ENCODE measurements at regions not wholly inside any gene's neighbourhood (a gene's known extent, or its start where the extent isn't known, plus 50 kb on each side); places are given as distances from the start of the nearest gene placed in this dataset.

- Histone ChIP-seq H3K4me2 (ENCODE audit: low read length) (no peak overlapping the region), H4K20me1 (ENCODE audit: control insufficient read depth, insufficient read depth, low read depth, low read length) (no peaks in the 10 kb centered on the region), H3K4me3 (ENCODE audit: low read length) (no peak overlapping the region), H3K9me3 (ENCODE audit: control insufficient read depth, insufficient read depth, low read length) (no peaks in the 10 kb centered on the region; the same call in 1 of the 2 replicates), H3K9me2 (replicated peaks; ENCODE audit: control insufficient read depth, low read length) (no peaks in the 10 kb centered on the region), H3K27me3 (ENCODE audit: control insufficient read depth, low read length) (no peaks in the 10 kb centered on the region), H3K27ac (ENCODE audit: low read depth, low read length) (no peak overlapping the region), H3F3A (ENCODE audit: control insufficient read depth, insufficient read depth) (no peaks in the 10 kb centered on the region), H3K36me3 (ENCODE audit: control insufficient read depth, low read length) (no peaks in the 10 kb centered on the region), H3K4me1 (ENCODE audit: control insufficient read depth, low read length) (no peaks in the 10 kb centered on the region), H3K79me2 (ENCODE audit: control insufficient read depth, low read length) (no peaks in the 10 kb centered on the region)
- no peak for TF ChIP-seq EZH2phosphoT487 (IDR thresholded peaks at IDR 0.05; ENCODE audit: borderline replicate concordance, low read length)
These were observed 680.5 kb upstream of the ADAMTS5 start for GRCh38 chr21:27647401-27647800.

- H3F3A ChIP-seq (ENCODE audit: control insufficient read depth, insufficient read depth) = no peaks in the 10 kb centered on the region
- H3K27ac ChIP-seq (ENCODE audit: low read depth, low read length) = no peak overlapping the region
- no peaks in the 10 kb centered on the region for H3K27me3 ChIP-seq (ENCODE audit: control insufficient read depth, low read length)
- no peak for TF ChIP-seq CTCF (IDR thresholded peaks at IDR 0.05; ENCODE audit: low read depth, low read length, poor library complexity, severe bottlenecking)
- TF ChIP-seq EZH2phosphoT487 (IDR thresholded peaks at IDR 0.05; ENCODE audit: borderline replicate concordance, low read length) = no peak
- no peaks in the 10 kb centered on the region for H3K79me2 ChIP-seq (ENCODE audit: control insufficient read depth, low read length)
- H3K9me2 ChIP-seq (replicated peaks; ENCODE audit: control insufficient read depth, low read length) = no peaks in the 10 kb centered on the region
- H3K9me3 ChIP-seq (ENCODE audit: control insufficient read depth, insufficient read depth, low read length) = no peaks in the 10 kb centered on the region; the same call in 1 of the 2 replicates
- H4K20me1 ChIP-seq (ENCODE audit: control insufficient read depth, insufficient read depth, low read depth, low read length) = no peaks in the 10 kb centered on the region
- H3K4me2 ChIP-seq (ENCODE audit: low read length) = no peak overlapping the region
- H3K4me1 ChIP-seq (ENCODE audit: control insufficient read depth, low read length) = no peaks in the 10 kb centered on the region
- no peaks in the 10 kb centered on the region for H3K36me3 ChIP-seq (ENCODE audit: control insufficient read depth, low read length)
- no peak overlapping the region for H3K4me3 ChIP-seq (ENCODE audit: low read length)
These were observed 679.8 kb upstream of the ADAMTS5 start for GRCh38 chr21:27646691-27647090.

GRCh38 chr21:27646056-27646455, 679.2 kb upstream of the ADAMTS5 start:
- TF ChIP-seq CTCF (IDR thresholded peaks at IDR 0.05; ENCODE audit: low read depth, low read length, poor library complexity, severe bottlenecking) (no peak), EZH2phosphoT487 (IDR thresholded peaks at IDR 0.05; ENCODE audit: borderline replicate concordance, low read length) (no peak)
- H3K27ac ChIP-seq (ENCODE audit: low read depth, low read length) = no peak overlapping the region
- no peak overlapping the region for H3K4me2 ChIP-seq (ENCODE audit: low read length)
- no peaks in the 10 kb centered on the region for H3K4me1 ChIP-seq (ENCODE audit: control insufficient read depth, low read length)
- H4K20me1 ChIP-seq (ENCODE audit: control insufficient read depth, insufficient read depth, low read depth, low read length) = no peaks in the 10 kb centered on the region
- H3F3A ChIP-seq (ENCODE audit: control insufficient read depth, insufficient read depth) = no peaks in the 10 kb centered on the region
- no peaks in the 10 kb centered on the region for H3K27me3 ChIP-seq (ENCODE audit: control insufficient read depth, low read length)
- no peaks in the 10 kb centered on the region for H3K79me2 ChIP-seq (ENCODE audit: control insufficient read depth, low read length)
- no peaks in the 10 kb centered on the region for H3K36me3 ChIP-seq (ENCODE audit: control insufficient read depth, low read length)
- H3K4me3 ChIP-seq (ENCODE audit: low read length) = no peak overlapping the region
- no peaks in the 10 kb centered on the region; the same call in 1 of the 2 replicates for H3K9me3 ChIP-seq (ENCODE audit: control insufficient read depth, insufficient read depth, low read length)
- H3K9me2 ChIP-seq (replicated peaks; ENCODE audit: control insufficient read depth, low read length) = no peaks in the 10 kb centered on the region

GRCh38 chr21:27645285-27645684, 678.4 kb upstream of the ADAMTS5 start:
- Histone ChIP-seq H3K79me2 (ENCODE audit: control insufficient read depth, low read length) (no peaks in the 10 kb centered on the region), H3K27ac (ENCODE audit: low read depth, low read length) (no peak overlapping the region), H3K9me3 (ENCODE audit: control insufficient read depth, insufficient read depth, low read length) (no peaks in the 10 kb centered on the region; the same call in 1 of the 2 replicates), H3K36me3 (ENCODE audit: control insufficient read depth, low read length) (no peaks in the 10 kb centered on the region), H3K4me3 (ENCODE audit: low read length) (no peak overlapping the region), H3K4me1 (ENCODE audit: control insufficient read depth, low read length) (no peaks in the 10 kb centered on the region), H3K27me3 (ENCODE audit: control insufficient read depth, low read length) (no peaks in the 10 kb centered on the region), H3K9me2 (replicated peaks; ENCODE audit: control insufficient read depth, low read length) (no peaks in the 10 kb centered on the region), H3F3A (ENCODE audit: control insufficient read depth, insufficient read depth) (no peaks in the 10 kb centered on the region), H4K20me1 (ENCODE audit: control insufficient read depth, insufficient read depth, low read depth, low read length) (no peaks in the 10 kb centered on the region), H3K4me2 (ENCODE audit: low read length) (no peak overlapping the region)
- no peak for TF ChIP-seq EZH2phosphoT487 (IDR thresholded peaks at IDR 0.05; ENCODE audit: borderline replicate concordance, low read length)
- no peak for TF ChIP-seq CTCF (IDR thresholded peaks at IDR 0.05; ENCODE audit: low read depth, low read length, poor library complexity, severe bottlenecking)
